SU-DHL-6 (cell line): ENCODE measurements at regions not wholly inside any gene's neighbourhood (a gene's known extent, or its start where the extent isn't known, plus 50 kb on each side); places are given as distances from the start of the nearest gene placed in this dataset.

Experiments
- H2AFZ ChIP-seq: fragments of 200-600 bp; sonication (generic); 2 replicates; pipeline ENCODE4 v1.6.1; 2014; ENCODE audit warnings: low read depth, mild to moderate bottlenecking, moderate library complexity, mixed read lengths, antibody characterized with exemption, low read length; ENCODE audit not compliant: severe bottlenecking
- H3F3A ChIP-seq: fragments of 200-600 bp; shearing (Covaris generic); 2 replicates; pipeline ENCODE4 v1.6.0; 2016; ENCODE audit warnings: antibody characterized with exemption, mild to moderate bottlenecking; ENCODE audit not compliant: insufficient read depth
- H3K27ac ChIP-seq: fragments of 200-600 bp; sonication (generic); 2 replicates; pipeline ENCODE4 v1.5.1; 2016; ENCODE audit warnings: low read depth, mild to moderate bottlenecking, low read length, moderate library complexity, mixed read lengths
- H3K27me3 ChIP-seq: fragments of 200-600 bp; sonication (generic), shearing (Covaris generic); 2 replicates; pipeline ENCODE4 v1.6.0; 2014; ENCODE audit warnings: mild to moderate bottlenecking, low read length
- H3K36me3 ChIP-seq: fragments of 200-600 bp; sonication (generic); 2 replicates; pipeline ENCODE4 v1.6.1; 2014; ENCODE audit warnings: mild to moderate bottlenecking, low read length, mixed read lengths
- H3K4me2 ChIP-seq: fragments of 300-600, 200-600 bp; shearing (Covaris generic), sonication (generic); 2 replicates; pipeline ENCODE4 v1.6.0; 2014; ENCODE audit warnings: low read length, low read depth, mild to moderate bottlenecking; ENCODE audit not compliant: poor library complexity, severe bottlenecking
- H3K4me3 ChIP-seq: fragments of 200-600 bp; sonication (generic); 2 replicates; pipeline ENCODE4 v1.5.1; 2014; ENCODE audit warnings: antibody characterized with exemption, low read length, mild to moderate bottlenecking, mixed read lengths; ENCODE audit not compliant: insufficient read depth, poor library complexity, severe bottlenecking
- H3K79me2 ChIP-seq: fragments of 200-600 bp; sonication (generic); 2 replicates; pipeline ENCODE4 v1.6.1; 2014; ENCODE audit warnings: mild to moderate bottlenecking, low read length, moderate library complexity; ENCODE audit not compliant: insufficient read depth
- H3K9ac ChIP-seq: fragments of 200-600 bp; sonication (generic); 2 replicates; pipeline ENCODE4 v1.7.0; 2014; ENCODE audit warnings: mild to moderate bottlenecking, low read length
- H3K9me2 ChIP-seq: fragments of 200-600 bp; sonication (generic); replicated peaks from 2 replicates; pipeline ENCODE4 v1.6.1; 2014; ENCODE audit warnings: low read length; ENCODE audit not compliant: insufficient read depth
- H3K9me3 ChIP-seq: fragments of 200-600 bp; sonication (generic); 2 replicates; pipeline ENCODE4 v1.6.1; 2014; ENCODE audit warnings: low read length, mixed read lengths; ENCODE audit not compliant: insufficient read depth
- H4K20me1 ChIP-seq: fragments of 200-600 bp; sonication (generic); 2 replicates; pipeline ENCODE4 v1.6.1; 2014; ENCODE audit warnings: low read depth, mild to moderate bottlenecking, antibody characterized with exemption, low read length, moderate library complexity, mixed read lengths
- CTCF ChIP-seq: fragments of 200-600 bp; sonication (generic); IDR thresholded peaks from one replicate; pipeline ENCODE4 v1.5.1; 2017; ENCODE audit warnings: antibody characterized with exemption, mild to moderate bottlenecking, low read length, moderate library complexity; ENCODE audit not compliant: insufficient read depth, poor library complexity, severe bottlenecking
- EZH2phosphoT487 ChIP-seq: fragments of 200-600 bp; sonication (generic), shearing (Covaris generic); conservative IDR thresholded peaks from 2 replicates; pipeline ENCODE4 v1.6.1; 2018; ENCODE audit warnings: mild to moderate bottlenecking, antibody characterized with exemption, low read length, moderate library complexity, mixed read lengths

DNA sequence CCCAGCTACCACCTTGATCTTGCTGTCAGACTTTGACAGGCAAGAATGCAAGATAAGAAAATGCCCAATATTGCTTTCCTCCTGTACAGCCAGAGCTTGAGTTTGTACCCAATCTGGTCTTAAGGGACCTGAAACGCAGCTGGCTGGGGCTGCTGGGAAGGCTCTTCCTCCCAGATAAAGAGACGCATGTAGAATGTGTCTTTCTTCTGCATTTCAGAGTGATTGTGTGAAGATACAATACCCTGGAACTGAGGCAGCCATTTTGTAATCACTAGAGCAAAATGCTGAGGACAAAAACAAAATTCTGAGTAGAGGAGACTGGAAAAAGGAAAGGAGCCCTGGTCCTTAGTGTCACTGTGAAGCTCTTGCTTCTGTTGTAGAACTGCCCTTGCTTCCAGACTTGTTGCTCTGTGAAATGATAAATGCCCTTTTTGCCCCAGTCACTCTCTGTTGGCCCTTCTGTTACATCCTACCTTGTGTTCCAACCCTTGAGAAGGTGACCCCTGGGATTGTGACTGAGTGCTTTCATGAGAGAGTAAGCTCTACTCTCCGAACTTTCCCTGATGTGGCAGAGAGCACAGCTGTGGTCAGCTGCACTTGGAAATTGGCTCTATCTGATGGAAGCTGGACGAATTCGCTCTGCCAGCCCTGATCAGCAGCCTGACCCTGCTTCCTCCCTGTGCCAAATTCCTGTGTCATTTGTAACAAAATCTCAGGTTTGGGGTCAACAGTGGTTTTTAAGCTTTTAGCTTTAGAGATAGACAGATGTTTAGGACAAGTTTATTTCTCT lies 137.4 kb upstream of the RBMS1 start:
- Histone ChIP-seq H3K9me2 (no peaks in the 10 kb centered on the region), H4K20me1 (no peaks in the 10 kb centered on the region), H3F3A (no peaks in the 10 kb centered on the region), H3K4me2 (no peak overlapping the region), H3K36me3 (no peaks in the 10 kb centered on the region), H3K9ac (no peak overlapping the region), H2AFZ (no peak overlapping the region), H3K4me3 (no peak overlapping the region), H3K27ac (no peak overlapping the region), H3K27me3 (no peaks in the 10 kb centered on the region), H3K9me3 (no peaks in the 10 kb centered on the region), H3K79me2 (no peaks in the 10 kb centered on the region)
- TF ChIP-seq CTCF = no peak
- TF ChIP-seq EZH2phosphoT487 = no peak

DNA sequence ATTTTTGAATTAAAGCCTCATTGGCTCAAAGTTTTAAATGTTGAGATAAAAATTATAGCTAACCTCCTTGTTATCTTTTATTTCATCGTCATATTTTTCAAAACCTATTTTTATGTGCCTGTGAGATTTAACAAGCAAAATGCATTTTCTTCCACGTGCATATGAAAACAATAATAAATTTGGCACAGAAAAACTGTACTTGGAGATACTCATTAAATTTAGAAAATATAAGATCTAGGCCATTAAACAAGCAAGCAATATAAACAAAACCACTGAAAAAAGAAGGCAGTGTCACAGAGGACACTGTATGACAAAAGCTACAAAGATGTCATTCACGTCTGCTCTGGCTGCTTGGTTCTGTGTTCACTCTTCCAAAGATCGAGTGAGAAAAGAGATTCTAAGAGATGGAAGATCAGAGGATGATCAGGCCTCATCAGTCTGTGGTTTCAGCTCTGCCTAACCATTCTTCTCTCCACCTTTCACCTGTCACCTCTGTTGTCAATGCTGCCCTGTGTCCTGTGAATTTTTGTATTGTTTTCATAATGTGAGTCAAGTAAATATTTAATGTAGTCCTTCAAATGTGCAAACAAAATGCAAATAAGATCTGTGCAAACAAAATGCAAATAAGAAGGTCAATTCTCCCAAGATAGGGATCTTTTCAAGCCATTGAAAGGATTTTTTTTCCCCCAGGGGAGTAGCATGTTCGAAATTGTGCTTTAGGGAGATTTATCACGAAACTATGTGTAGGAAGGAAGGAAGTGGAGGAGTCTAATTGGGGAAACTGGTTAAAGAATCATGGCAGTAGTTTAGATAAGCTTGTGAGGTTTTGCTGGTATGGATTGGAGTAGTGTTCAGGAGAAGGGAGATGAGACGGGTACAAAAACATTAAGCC lies 138.7 kb upstream of the RBMS1 start:
- Histone ChIP-seq H3K79me2 (no peaks in the 10 kb centered on the region), H3K27me3 (no peaks in the 10 kb centered on the region), H3K4me3 (no peak overlapping the region), H3K27ac (no peak overlapping the region), H3K36me3 (no peaks in the 10 kb centered on the region), H3K9me3 (no peaks in the 10 kb centered on the region), H3K9ac (no peak overlapping the region), H3K9me2 (no peaks in the 10 kb centered on the region), H3K4me2 (no peak overlapping the region), H2AFZ (no peak overlapping the region), H4K20me1 (no peaks in the 10 kb centered on the region), H3F3A (no peaks in the 10 kb centered on the region)
- TF ChIP-seq EZH2phosphoT487 (no peak), CTCF (no peak)

- H3K9me3 ChIP-seq = no peaks in the 10 kb centered on the region
- H3K79me2 ChIP-seq = no peaks in the 10 kb centered on the region
- no peak overlapping the region for H3K9ac ChIP-seq
- TF ChIP-seq EZH2phosphoT487 (no peak), CTCF (no peak)
- H3K27ac ChIP-seq = no peak overlapping the region
- H4K20me1 ChIP-seq = no peaks in the 10 kb centered on the region
- no peak overlapping the region for H3K4me3 ChIP-seq
- H2AFZ ChIP-seq = no peak overlapping the region
- H3K9me2 ChIP-seq = no peaks in the 10 kb centered on the region
- H3K4me2 ChIP-seq = no peak overlapping the region
- H3F3A ChIP-seq = no peaks in the 10 kb centered on the region
- no peaks in the 10 kb centered on the region for H3K27me3 ChIP-seq
- no peaks in the 10 kb centered on the region for H3K36me3 ChIP-seq
These were observed 140.8 kb upstream of the RBMS1 start for GRCh38 chr2:160634436-160634835.
